GM13977 (cell line): ENCODE measurements at regions not wholly inside any gene's neighbourhood (a gene's known extent, or its start where the extent isn't known, plus 50 kb on each side); places are given as distances from the start of the nearest gene placed in this dataset.
"Not testable (repeated sequence)": the region's sequence is repeated elsewhere in the genome, so short reads cannot be mapped to it uniquely, and the experiment has no call there.

Source experiments
- DNase-seq: peaks from one replicate; pipeline ENCODE4 v3.0.0; 2012; ENCODE audit warnings: low spot score
- in situ Hi-C: fragments of 300-500 bp; cut with MboI; formaldehyde crosslinking; loops from one replicate; pipeline ENCODE4 v1.12.0; 2022; ENCODE audit warnings: low sequenced_read_pairs, low pct_unique_long_range_greater_than_20kb, mixed read lengths, inconsistent platforms; ENCODE audit not compliant: unreplicated experiment
- TF ChIP-seq, protein P1 (sequence below): IDR thresholded peaks from 2 replicates; pipeline ENCODE4 v1.5.1; 2012; ENCODE audit warnings: mild to moderate bottlenecking, control low read depth; ENCODE audit not compliant: insufficient read depth; ENCODE audit errors: extremely low read depth, missing control alignments

DNA sequence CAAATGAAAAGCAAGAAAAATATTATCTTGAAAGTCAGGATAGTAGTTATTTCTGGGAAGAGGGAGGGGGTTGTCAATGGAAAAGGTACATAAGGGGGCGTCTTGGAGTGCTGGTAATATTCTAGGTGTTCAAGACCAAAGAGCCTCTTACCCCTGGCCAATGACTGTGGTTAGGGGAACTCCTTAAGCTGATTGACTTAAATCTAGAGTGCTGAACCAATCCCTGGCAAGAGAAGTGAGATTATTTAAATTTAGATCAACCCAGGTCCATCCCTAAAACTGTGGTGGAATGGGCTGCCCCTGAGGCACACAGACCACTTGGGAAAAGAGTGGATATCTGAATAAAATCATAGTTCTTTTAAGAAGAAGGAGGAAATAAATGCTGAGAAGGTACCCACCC lies 174.1 kb downstream of the COPRS start:
- DNase-seq = no peak
- in situ Hi-C loops = no loop called here
- TF ChIP-seq, protein P1, sequence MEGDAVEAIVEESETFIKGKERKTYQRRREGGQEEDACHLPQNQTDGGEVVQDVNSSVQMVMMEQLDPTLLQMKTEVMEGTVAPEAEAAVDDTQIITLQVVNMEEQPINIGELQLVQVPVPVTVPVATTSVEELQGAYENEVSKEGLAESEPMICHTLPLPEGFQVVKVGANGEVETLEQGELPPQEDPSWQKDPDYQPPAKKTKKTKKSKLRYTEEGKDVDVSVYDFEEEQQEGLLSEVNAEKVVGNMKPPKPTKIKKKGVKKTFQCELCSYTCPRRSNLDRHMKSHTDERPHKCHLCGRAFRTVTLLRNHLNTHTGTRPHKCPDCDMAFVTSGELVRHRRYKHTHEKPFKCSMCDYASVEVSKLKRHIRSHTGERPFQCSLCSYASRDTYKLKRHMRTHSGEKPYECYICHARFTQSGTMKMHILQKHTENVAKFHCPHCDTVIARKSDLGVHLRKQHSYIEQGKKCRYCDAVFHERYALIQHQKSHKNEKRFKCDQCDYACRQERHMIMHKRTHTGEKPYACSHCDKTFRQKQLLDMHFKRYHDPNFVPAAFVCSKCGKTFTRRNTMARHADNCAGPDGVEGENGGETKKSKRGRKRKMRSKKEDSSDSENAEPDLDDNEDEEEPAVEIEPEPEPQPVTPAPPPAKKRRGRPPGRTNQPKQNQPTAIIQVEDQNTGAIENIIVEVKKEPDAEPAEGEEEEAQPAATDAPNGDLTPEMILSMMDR = no peak

DNA sequence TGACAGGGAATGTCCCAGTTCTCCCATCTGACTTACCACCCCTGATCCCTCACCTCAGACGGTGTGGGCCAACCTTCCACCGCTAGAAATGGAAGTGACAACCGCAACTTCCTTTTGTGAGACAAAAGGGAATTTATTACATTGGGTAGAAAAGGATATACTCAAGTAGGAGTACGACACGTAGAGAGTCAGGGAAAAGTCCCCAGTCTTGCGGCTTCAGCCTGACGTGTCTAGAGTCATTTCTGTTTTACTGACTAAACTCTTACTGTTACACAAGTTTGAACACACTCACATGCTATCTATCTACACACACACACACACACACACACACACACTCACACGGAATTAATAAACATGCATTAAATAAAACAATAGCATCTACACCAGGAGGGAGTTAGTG lies 178.9 kb downstream of the COPRS start:
- in situ Hi-C loops = no loop called here
- peak; percentile 46 for DNase-seq
- TF ChIP-seq, protein P1 = no peak

DNA sequence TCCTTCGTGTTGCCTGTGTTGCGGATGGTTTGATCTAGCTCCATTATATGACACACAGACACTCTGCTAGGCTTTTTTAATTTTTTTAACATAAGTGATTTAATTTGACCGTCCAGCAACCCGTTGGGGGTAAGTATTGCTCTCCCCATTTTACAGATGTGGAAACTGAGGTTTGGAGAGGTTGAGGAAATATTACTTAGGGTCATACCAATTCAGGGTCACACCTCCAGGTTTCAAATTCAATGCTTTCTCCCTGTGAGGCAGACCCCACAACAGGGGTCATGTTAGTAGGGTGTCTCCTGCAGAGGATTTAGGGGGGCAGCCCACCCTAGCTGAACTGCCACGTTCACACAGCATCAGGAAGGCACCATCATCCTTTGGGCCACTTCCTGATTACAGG lies 179.4 kb downstream of the COPRS start:
- in situ Hi-C loops = no loop called here
- DNase-seq = no peak
- TF ChIP-seq, protein P1 = no peak

DNA sequence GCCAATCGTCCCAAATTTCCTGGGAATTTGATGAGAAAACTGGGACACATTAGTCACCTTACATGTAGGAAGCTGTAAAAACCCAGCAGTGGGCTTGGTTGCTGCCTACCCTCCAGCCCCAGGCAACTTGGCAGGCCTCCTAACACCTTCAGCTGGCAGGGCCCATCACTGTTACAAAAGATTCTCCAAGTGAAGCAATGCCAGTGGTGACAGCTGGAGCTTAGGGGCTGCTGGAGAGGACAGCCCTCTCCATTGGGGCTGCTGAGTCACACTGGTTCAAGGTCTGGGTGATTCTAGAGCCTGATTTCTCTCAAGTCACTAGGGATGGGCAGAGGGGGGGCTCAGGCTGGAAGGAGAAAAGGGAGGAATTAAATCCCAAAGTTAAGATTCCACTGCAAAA lies 180.6 kb downstream of the COPRS start:
- DNase-seq = no peak
- TF ChIP-seq, protein P1 = no peak
- in situ Hi-C loops = no loop called here

DNA sequence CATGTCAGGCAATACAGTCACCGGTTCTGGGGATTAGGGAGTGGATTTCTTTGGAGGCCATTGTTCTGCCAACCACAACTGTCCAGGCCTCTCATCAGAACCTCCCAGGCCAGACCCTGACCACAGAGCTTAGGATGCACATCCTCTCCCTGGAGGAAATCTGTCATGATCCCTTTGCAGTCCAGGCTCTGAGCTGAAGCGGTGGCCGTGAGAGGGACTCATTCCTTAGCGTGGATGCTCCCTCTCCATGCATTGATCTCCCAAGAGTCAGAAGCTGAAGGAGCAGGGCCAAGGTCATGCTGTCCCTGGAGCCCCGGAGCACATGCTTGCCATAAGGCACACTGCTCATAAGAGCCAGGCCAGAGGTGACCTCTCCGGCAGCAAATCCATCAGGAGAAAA lies 181.4 kb downstream of the COPRS start:
- no peak for DNase-seq
- in situ Hi-C loops = no loop called here
- TF ChIP-seq, protein P1 = no peak

DNA sequence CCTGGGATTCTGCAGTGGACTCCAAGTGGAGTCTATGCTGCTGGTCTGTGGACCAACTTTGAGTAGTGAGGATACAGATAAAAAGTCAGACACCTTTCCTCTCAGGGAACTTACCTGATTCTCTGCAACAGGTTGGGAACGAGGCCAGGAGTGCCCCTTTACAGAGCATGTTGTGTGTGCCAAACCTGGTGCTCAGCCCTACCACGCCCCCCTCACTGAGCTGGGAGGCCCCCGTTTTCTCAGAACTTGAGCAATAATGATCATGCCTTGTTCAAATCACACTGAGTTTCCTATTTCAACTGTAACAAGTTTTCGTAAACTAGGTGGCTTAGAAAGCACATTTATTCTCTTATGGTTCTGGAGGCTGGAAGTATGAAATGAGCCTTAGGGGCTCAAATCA lies 182.0 kb downstream of the COPRS start:
- DNase-seq = no peak

DNA sequence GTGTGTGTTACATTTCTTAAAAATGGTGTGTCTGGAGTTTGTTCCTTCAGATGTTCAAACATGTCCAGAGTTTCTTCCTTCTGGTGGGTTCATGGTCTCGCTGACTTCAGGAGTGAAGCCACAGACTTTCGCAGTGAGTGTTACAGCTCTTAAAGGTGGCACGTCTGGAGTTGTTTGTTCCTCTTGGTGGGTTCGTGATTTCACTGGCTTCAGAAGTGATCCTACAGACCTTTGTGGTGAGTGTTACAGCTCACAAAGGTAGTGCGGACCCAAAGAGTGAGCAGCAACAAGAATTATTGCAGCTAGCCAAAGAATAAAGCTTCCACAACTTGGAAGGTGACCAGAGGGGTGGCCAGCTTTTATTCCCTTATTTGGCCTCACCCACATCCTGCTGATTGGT lies 183.7 kb downstream of the COPRS start:
- in situ Hi-C loops = not testable (repeated sequence)

More for the DNA sequence above, 182.0 kb downstream of the COPRS start:
- in situ Hi-C loops = no loop called here
- TF ChIP-seq, protein P1 = no peak

More for the DNA sequence above, 183.7 kb downstream of the COPRS start:
- not testable (repeated sequence) for DNase-seq
